ENCODE measurements at regions not wholly inside any gene's neighbourhood (a gene's known extent, or its start where the extent isn't known, plus 50 kb on each side); places are given as distances from the start of the nearest gene placed in this dataset.

DNA sequence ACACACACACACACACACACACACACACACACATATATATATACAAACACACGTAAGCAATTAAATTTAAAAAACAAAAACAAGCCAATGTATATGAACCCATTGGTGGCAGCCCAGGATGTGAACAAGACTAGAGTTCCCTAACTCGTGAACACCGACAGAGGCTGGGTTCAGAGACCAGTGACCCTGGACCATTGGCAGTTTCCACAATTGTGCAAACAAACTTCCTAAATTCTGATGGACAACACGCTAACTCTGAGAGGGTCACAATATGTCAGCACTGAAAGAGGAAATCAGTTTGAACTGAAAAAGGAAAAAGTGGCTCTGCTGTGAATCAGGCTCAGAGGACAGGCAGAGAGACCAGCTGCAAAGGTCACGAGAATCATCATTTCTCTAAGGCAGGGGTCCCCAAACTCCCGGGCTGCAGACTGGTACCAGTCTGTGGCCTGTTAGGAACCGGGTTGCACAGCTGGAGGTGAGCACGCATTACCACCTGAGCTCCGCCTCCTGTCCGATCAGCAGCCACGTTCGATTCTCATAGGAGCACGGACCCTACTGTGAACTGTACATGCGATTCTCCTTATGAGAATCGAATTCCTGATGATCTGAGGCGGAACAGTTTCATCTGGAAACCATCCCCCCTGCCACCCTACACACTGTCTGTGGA lies 50.5 kb upstream of the ERO1B start (continued):
- TF ChIP-seq REST (IDR thresholded peaks at IDR 0.05; ENCODE audit: unreplicated experiment) (no peak), ZNF114 (CRISPR knock-in tag; IDR thresholded peaks at IDR 0.05) (no peak), NANOG (IDR thresholded peaks at IDR 0.05; ENCODE audit: borderline replicate concordance) (no peak), STAT1 (IDR thresholded peaks at IDR 0.05; ENCODE audit: unreplicated experiment) (no peak), ZNF331 (CRISPR knock-in tag; IDR thresholded peaks at IDR 0.05; ENCODE audit: low read depth) (no peak), POLR2AphosphoS5 (IDR thresholded peaks at IDR 0.05; ENCODE audit: low read depth) (no peak), CREB1 (CRISPR knock-in tag; IDR thresholded peaks at IDR 0.05; ENCODE audit: low read depth) (no peak), EZH2phosphoT487 (IDR thresholded peaks at IDR 0.05; ENCODE audit: unreplicated experiment) (no peak)
- TF ChIP-seq, protein P1, sequence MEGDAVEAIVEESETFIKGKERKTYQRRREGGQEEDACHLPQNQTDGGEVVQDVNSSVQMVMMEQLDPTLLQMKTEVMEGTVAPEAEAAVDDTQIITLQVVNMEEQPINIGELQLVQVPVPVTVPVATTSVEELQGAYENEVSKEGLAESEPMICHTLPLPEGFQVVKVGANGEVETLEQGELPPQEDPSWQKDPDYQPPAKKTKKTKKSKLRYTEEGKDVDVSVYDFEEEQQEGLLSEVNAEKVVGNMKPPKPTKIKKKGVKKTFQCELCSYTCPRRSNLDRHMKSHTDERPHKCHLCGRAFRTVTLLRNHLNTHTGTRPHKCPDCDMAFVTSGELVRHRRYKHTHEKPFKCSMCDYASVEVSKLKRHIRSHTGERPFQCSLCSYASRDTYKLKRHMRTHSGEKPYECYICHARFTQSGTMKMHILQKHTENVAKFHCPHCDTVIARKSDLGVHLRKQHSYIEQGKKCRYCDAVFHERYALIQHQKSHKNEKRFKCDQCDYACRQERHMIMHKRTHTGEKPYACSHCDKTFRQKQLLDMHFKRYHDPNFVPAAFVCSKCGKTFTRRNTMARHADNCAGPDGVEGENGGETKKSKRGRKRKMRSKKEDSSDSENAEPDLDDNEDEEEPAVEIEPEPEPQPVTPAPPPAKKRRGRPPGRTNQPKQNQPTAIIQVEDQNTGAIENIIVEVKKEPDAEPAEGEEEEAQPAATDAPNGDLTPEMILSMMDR (conservative IDR thresholded peaks at IDR 0.05; ENCODE audit: low read depth in 2 of 2) = no peak
